ENCODE measurements at regions not wholly inside any gene's neighbourhood (a gene's known extent, or its start where the extent isn't known, plus 50 kb on each side); places are given as distances from the start of the nearest gene placed in this dataset.

DNA sequence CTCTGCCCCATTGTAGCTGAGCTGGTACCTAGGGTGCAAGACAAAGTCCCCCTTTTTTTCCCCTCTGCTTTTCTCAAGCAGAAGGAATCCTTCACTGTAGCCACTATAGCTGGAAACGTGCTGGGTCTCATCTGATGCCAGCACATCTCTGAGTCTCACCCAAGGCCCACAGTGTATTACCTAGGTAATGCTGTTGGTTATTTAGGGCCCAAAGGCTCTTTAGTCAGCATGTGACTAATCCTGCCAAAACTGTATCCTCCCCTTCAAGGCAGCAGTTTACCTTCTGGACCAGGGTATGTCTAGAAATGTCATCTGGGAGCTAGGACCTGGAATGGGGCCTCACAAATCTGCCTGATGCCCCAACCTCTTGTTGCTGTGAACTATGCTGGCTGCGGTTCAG lies 423.4 kb downstream of the NUF2 start:
- no peak overlapping the region for H3K27ac Mint-ChIP-seq
- H3K4me3 Mint-ChIP-seq, result no peak overlapping the region
- H3K4me1 Mint-ChIP-seq (ENCODE audit: low read depth), result no peaks in the 10 kb centered on the region
- POLR2A ChIA-PET, result no interaction called here
- CTCF ChIA-PET, result no interaction called here
- no peaks in the 10 kb centered on the region for H3K36me3 Mint-ChIP-seq
- intact Hi-C loops (cut with micrococcal nuclease), result no loop called here
- peaks cover 24% of the 10 kb centered on the region for H3K9me3 Mint-ChIP-seq
- no peaks in the 10 kb centered on the region for H3K27me3 Mint-ChIP-seq
- no peak for DNase-seq

DNA sequence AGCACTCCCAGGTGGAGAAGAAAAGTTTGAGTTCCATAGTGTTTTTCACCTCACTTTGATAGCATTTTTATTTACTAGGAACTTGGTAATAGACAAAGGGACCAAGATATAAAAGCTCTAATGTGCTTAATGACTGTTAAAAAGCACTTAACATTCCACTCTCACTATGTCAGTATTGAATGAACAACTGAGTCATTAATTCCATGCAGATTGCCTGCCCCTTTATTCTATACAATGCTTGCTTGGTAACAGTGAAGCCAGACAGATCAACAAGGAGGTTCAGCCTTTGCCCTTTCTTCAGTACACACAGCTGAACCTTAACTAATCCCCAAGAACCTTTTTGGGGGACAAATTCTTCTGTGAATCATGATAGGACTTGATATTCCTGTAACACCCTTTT lies 425.5 kb downstream of the NUF2 start:
- CTCF ChIA-PET, result no interaction called here
- H3K36me3 Mint-ChIP-seq, result no peaks in the 10 kb centered on the region
- no peak overlapping the region for H3K27ac Mint-ChIP-seq
- no peak overlapping the region for H3K4me3 Mint-ChIP-seq
- intact Hi-C loops (cut with micrococcal nuclease), result no loop called here
- no peaks in the 10 kb centered on the region for H3K27me3 Mint-ChIP-seq
- no peak for DNase-seq
- H3K4me1 Mint-ChIP-seq (ENCODE audit: low read depth), result no peaks in the 10 kb centered on the region
- POLR2A ChIA-PET, result no interaction called here
- peaks cover 22% of the 10 kb centered on the region for H3K9me3 Mint-ChIP-seq

DNA sequence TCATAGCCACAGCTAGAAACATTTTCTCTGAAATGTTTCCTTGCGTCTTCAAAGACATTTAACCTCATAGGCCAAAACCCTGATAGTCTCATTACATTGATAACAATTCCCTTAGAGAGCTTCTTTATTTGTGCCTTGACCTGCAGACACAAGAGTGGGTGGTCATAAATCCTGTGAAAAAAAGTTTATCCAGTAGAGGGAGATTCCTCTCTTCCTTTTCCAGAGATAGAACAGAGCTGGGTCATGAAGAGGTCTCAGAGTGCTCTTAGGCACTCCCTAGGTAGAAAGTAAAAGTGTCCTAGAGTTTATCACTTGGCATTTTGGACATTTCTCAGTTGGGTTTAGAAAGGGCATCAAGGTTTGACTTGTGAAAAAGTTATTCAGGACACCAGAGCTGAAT lies 426.1 kb downstream of the NUF2 start:
- H3K27ac Mint-ChIP-seq, result no peak overlapping the region
- intact Hi-C loops (cut with micrococcal nuclease), result no loop called here
- H3K36me3 Mint-ChIP-seq, result no peaks in the 10 kb centered on the region
- peaks cover 18% of the 10 kb centered on the region for H3K9me3 Mint-ChIP-seq
- H3K27me3 Mint-ChIP-seq, result no peaks in the 10 kb centered on the region
- ChIA-PET POLR2A (no interaction called here), CTCF (no interaction called here)
- no peaks in the 10 kb centered on the region for H3K4me1 Mint-ChIP-seq (ENCODE audit: low read depth)
- no peak overlapping the region for H3K4me3 Mint-ChIP-seq
- no peak for DNase-seq

DNA sequence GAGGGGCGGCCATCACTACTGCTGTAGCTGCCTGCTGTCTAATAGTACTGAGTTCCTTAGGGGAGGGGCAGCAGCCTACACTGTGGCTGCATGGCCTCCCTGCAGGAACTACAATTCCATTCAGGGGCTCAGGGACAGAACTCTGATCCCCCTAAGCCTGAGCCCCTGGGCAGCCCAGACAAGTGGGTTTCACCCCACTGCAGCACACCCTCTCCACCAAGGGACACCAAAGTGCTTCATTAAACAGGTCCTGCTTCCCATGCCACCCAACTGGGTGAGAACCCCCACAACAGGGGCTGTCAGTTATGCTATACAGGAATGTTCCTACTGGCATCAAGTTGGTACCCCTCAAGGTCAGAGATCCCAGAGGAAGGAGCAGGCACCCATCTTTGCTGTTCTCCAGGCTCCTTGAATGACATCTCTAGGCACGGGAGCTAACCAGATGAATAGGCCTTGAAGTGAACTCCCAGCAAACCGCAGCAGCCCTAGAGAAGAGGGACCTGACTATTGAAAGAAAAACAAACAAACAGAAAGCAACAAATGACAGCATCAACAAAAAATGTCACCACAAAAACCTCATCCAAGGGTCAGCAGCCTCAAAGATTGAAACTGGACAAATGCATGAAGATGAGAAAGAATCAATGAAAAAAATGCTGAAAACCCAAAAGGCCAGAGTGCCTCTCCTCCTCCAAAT lies 437.4 kb downstream of the NUF2 start:
- ChIA-PET POLR2A (no interaction called here), CTCF (no interaction called here)
- Mint-ChIP-seq H3K36me3 (no peaks in the 10 kb centered on the region), H3K27me3 (no peaks in the 10 kb centered on the region), H3K27ac (no peak overlapping the region), H3K4me3 (no peak overlapping the region), H3K9me3 (peaks cover 15% of the 10 kb centered on the region), H3K4me1 (ENCODE audit: low read depth) (no peaks in the 10 kb centered on the region)
- no peak for DNase-seq
- intact Hi-C loops (cut with micrococcal nuclease), result no loop called here

DNA sequence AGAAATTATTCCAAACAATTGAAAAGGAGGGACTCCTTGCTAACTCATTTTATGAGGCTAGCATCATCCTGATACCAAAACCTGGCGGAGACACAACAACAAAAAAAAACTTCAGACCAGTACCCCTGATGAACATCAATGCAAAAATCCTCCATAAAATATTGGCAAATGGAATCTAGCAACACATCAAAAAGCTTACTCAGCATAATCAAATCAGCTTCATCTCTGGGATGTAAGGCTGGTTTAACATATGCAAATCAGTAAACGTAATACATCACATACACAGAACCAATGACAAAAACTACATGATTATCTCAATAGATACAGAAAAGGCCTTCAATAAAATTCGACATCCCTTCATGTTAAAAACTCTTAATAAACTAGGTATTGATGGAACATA lies 440.1 kb downstream of the NUF2 start:
- no peaks in the 10 kb centered on the region for H3K27me3 Mint-ChIP-seq
- no peak overlapping the region for H3K27ac Mint-ChIP-seq
- no peaks in the 10 kb centered on the region for H3K4me1 Mint-ChIP-seq (ENCODE audit: low read depth)
- H3K9me3 Mint-ChIP-seq, result peaks cover 18% of the 10 kb centered on the region
- no peaks in the 10 kb centered on the region for H3K36me3 Mint-ChIP-seq
- ChIA-PET POLR2A (no interaction called here), CTCF (no interaction called here)
- intact Hi-C loops (cut with micrococcal nuclease), result no loop called here
- no peak for DNase-seq
- no peak overlapping the region for H3K4me3 Mint-ChIP-seq

DNA sequence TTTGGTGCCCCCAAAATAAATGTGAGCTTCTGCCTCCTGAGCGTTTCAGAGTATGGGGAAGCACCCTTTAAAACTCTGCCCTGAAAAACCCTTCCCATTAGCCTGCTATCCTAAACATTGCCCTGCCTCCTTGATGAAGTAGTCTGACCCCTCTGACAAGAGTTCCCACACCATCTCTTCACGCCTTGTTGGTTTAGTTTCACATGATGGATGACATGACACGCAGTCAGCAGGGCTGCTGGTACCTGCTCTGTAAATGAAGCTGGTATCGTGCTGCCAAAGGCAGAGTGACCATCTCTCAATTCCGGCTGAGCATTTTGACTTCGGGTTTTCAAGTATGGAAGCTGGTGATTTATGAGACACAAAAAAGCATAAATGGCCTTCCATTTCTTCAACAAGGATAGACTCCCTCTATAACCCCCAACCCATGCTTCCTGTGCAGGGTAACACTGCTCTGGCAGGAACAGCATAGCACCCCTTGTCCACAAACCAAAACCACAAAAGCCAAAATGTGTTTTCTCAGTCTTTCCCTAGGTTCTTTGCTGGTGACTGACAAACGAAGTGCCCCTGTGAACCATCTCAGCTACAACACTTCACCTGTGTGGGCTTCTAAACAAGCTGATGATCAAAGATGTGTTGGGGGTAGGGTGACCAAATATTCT lies 444.6 kb downstream of the NUF2 start:
- ChIA-PET CTCF (no interaction called here), POLR2A (no interaction called here)
- intact Hi-C loops (cut with micrococcal nuclease), result no loop called here
- no peak for DNase-seq
- peaks cover 11% of the 10 kb centered on the region for H3K9me3 Mint-ChIP-seq
- no peak overlapping the region for H3K4me3 Mint-ChIP-seq
- H3K4me1 Mint-ChIP-seq (ENCODE audit: low read depth), result no peaks in the 10 kb centered on the region
- no peaks in the 10 kb centered on the region for H3K27me3 Mint-ChIP-seq
- H3K27ac Mint-ChIP-seq, result no peak overlapping the region
- no peaks in the 10 kb centered on the region for H3K36me3 Mint-ChIP-seq

DNA sequence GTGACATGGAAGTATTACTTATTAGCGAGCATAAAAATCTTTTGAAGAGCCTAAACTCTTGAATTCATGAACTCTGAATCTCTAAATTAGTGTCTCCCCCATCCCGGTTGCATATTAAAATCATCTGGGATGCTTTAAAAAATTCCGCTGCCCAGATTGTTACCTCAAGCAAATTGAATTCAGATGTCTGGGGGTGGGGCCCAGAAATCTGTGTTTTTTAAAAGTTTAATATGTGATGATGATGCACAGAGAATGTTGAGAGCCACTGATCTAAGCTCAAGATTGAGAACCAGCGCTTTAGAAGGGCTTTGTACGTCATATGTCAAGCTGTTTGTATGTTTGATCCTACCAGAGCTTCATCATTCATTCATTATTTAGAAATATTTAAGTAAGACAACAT lies 446.8 kb downstream of the NUF2 start:
- CTCF ChIA-PET, result no interaction called here

DNA sequence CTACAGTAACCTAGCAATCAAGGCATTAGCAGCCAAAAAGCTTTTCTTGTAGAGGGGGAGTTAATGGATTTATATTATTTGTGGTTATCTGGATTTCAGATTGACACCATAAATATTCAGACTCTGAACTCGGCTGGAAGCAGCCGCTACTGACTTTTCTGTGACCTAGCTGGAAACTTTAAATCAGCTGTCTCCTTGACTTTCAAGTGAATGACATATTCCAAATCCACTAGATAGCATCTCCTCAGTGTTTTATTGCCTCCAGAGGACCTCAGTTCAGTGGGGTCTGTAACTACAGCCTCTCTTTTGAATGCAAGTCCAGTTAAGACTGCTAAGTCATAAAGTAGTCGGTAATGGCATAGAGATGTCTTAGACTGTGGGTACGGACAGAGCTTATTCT lies 448.5 kb downstream of the NUF2 start:
- ChIA-PET CTCF (no interaction called here), POLR2A (no interaction called here)
- Mint-ChIP-seq H3K4me3 (no peak overlapping the region), H3K27me3 (peaks cover 2% of the 10 kb centered on the region), H3K27ac (no peak overlapping the region), H3K4me1 (ENCODE audit: low read depth) (no peaks in the 10 kb centered on the region), H3K9me3 (peaks cover 14% of the 10 kb centered on the region), H3K36me3 (no peaks in the 10 kb centered on the region)
- DNase-seq, result no peak
- intact Hi-C loops (cut with micrococcal nuclease), result no loop called here

More for the DNA sequence above, 446.8 kb downstream of the NUF2 start:
- POLR2A ChIA-PET, result no interaction called here
- H3K27me3 Mint-ChIP-seq, result no peaks in the 10 kb centered on the region
- no peak for DNase-seq
- no peaks in the 10 kb centered on the region for H3K4me1 Mint-ChIP-seq (ENCODE audit: low read depth)
- intact Hi-C loops (cut with micrococcal nuclease), result no loop called here
- no peaks in the 10 kb centered on the region for H3K36me3 Mint-ChIP-seq
- H3K4me3 Mint-ChIP-seq, result no peak overlapping the region
- H3K27ac Mint-ChIP-seq, result no peak overlapping the region
- peaks cover 14% of the 10 kb centered on the region for H3K9me3 Mint-ChIP-seq

DNA sequence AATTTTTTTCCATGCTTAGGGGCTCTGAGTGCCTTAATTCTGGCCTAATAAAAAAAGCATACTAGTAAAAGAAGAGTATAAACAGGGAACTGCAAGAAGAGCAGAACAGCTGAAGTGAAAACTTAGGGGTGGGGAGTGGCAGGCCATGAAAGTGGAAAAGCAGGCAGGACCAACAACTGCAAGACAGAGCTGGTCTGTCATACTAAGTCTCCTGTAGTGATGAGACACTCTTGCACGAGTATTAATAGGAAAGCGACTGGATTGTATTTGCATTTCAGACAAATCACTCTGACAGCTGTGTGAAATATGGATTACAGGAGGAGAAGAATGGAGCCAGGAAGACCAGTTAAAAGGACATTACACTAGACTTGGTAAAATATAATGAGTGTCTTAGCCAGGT lies 449.9 kb downstream of the NUF2 start:
- CTCF ChIA-PET, result no interaction called here
- Mint-ChIP-seq H3K4me1 (ENCODE audit: low read depth) (no peaks in the 10 kb centered on the region), H3K4me3 (no peak overlapping the region), H3K27me3 (peaks cover 2% of the 10 kb centered on the region), H3K36me3 (no peaks in the 10 kb centered on the region), H3K9me3 (peaks cover 11% of the 10 kb centered on the region), H3K27ac (no peak overlapping the region)
- no peak for DNase-seq
- intact Hi-C loops (cut with micrococcal nuclease), result no loop called here
- POLR2A ChIA-PET, result no interaction called here

DNA sequence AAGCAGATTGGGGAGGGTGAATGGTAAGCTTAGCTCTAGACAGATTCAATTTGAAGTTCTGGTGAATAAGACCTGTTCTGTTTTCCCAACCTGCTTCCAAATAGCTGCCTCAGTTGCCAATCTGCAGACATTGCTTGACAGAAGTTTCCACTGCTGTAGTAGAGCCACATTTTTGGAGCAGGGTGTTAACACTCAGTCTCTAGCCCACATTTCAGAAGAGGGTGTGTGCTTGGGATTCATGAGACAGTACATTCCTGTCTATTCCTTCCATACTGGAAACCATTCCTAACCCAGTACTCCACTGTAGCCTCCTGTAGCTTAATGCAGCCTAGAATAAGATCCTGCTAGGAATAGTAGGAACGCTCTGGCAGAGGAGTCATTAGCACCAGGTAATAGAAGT lies 450.5 kb downstream of the NUF2 start:
- H3K27me3 Mint-ChIP-seq, result peaks cover 2% of the 10 kb centered on the region
- H3K36me3 Mint-ChIP-seq, result no peaks in the 10 kb centered on the region
- no peaks in the 10 kb centered on the region for H3K4me1 Mint-ChIP-seq (ENCODE audit: low read depth)
- intact Hi-C loops (cut with micrococcal nuclease), result no loop called here
- DNase-seq, result no peak
- CTCF ChIA-PET, result no interaction called here
- H3K27ac Mint-ChIP-seq, result no peak overlapping the region
- peaks cover 11% of the 10 kb centered on the region for H3K9me3 Mint-ChIP-seq
- POLR2A ChIA-PET, result no interaction called here
- no peak overlapping the region for H3K4me3 Mint-ChIP-seq

DNA sequence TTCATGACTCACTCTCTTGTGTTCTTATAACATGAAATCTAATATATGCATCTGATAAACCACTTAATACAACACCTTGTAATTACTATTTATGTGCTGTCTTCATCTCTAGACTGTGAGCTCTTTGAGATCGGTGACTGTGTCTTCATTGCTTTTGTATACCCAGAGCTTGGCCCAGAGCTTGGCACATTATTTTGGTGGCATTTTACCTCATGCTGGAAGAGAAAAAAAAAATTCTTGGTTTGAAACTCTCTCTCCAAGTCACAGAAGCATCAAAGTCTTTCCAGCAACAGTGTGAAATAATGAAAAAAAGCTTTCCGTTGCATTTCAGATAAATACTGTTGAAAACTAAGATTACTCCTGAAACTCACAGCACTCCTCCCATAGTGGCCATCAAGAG lies 451.6 kb downstream of the NUF2 start:
- DNase-seq, result no peak
- CTCF ChIA-PET, result no interaction called here
- H3K9me3 Mint-ChIP-seq, result peaks cover 15% of the 10 kb centered on the region
- H3K4me3 Mint-ChIP-seq, result no peak overlapping the region
- peaks cover 2% of the 10 kb centered on the region for H3K27me3 Mint-ChIP-seq
- POLR2A ChIA-PET, result no interaction called here
- no peak overlapping the region for H3K27ac Mint-ChIP-seq
- intact Hi-C loops (cut with micrococcal nuclease), result no loop called here
- no peaks in the 10 kb centered on the region for H3K4me1 Mint-ChIP-seq (ENCODE audit: low read depth)
- no peaks in the 10 kb centered on the region for H3K36me3 Mint-ChIP-seq

DNA sequence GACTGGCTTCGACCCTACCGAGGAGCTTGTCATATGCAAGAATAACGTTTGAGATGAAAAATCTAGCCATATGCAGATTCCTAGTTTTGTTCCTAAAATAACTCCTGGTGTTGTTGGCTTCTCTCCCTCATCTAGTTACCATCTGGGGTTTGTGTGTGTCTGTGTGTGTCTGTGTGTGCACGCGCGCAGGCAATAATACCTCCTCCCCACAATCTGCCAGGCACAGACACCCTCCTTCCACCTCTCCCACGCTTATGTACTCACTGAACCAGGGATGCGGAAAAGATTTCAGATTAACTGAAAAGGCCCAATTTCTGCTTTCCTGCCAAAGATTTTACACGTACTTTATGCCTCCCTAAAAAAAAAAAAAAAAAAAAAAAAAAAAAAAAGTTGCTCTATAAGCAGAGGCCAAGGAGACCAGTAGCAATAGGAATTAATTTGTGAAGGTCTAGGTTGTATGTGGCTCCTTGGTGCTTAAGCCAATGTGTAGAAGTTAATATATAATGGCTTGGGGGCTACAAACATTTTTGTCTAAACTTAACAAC lies 452.7 kb downstream of the NUF2 start:
- no peaks in the 10 kb centered on the region for H3K36me3 Mint-ChIP-seq
- no peak for DNase-seq
- no peak overlapping the region for H3K27ac Mint-ChIP-seq
- intact Hi-C loops (cut with micrococcal nuclease), result no loop called here
- CTCF ChIA-PET, result no interaction called here
- peaks cover 2% of the 10 kb centered on the region for H3K27me3 Mint-ChIP-seq
- H3K4me1 Mint-ChIP-seq (ENCODE audit: low read depth), result no peaks in the 10 kb centered on the region
- no peak overlapping the region for H3K4me3 Mint-ChIP-seq
- peaks cover 17% of the 10 kb centered on the region for H3K9me3 Mint-ChIP-seq
- POLR2A ChIA-PET, result no interaction called here

DNA sequence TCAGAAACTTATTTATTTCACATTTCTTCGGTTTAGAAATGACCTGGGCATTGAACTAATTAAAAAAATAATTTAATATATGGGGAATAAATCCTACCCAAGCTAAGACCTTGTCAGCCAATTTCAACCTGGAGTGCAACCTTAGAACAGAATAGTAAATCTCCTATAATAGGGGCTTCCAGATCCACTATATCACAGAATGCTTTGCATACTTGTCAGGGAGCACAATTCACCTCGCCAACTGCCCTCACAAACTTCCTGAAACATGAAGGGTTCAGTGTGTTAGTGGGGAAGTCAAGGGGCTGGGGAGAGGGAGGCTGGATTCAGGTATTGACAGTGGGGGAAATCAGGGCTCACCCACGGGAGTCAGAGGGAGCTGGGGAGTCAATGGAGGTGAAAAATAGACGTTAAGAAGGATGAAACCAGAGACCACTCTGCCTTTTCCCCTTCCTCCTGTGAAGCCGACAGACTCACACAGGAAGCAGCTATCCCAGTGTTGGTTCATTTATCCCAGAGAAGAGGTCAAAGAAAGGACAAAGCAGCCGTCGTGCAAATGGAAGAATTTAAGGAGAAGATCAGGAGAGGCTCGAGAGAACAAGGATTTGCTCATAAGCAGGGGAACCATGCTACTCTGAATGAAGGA lies 453.3 kb downstream of the NUF2 start:
- ChIA-PET POLR2A (no interaction called here), CTCF (no interaction called here)
- DNase-seq, result no peak
- Mint-ChIP-seq H3K4me1 (ENCODE audit: low read depth) (no peaks in the 10 kb centered on the region), H3K36me3 (no peaks in the 10 kb centered on the region), H3K9me3 (peaks cover 17% of the 10 kb centered on the region), H3K4me3 (no peak overlapping the region), H3K27ac (no peak overlapping the region), H3K27me3 (peaks cover 2% of the 10 kb centered on the region)
- intact Hi-C loops (cut with micrococcal nuclease), result no loop called here

Measured in activated CD4-positive, alpha-beta memory T cell treated with anti-CD3 and anti-CD28 coated beads for 36 hours (primary cell).